ENCODE measurements at regions not wholly inside any gene's neighbourhood (a gene's known extent, or its start where the extent isn't known, plus 50 kb on each side); places are given as distances from the start of the nearest gene placed in this dataset.

DNA sequence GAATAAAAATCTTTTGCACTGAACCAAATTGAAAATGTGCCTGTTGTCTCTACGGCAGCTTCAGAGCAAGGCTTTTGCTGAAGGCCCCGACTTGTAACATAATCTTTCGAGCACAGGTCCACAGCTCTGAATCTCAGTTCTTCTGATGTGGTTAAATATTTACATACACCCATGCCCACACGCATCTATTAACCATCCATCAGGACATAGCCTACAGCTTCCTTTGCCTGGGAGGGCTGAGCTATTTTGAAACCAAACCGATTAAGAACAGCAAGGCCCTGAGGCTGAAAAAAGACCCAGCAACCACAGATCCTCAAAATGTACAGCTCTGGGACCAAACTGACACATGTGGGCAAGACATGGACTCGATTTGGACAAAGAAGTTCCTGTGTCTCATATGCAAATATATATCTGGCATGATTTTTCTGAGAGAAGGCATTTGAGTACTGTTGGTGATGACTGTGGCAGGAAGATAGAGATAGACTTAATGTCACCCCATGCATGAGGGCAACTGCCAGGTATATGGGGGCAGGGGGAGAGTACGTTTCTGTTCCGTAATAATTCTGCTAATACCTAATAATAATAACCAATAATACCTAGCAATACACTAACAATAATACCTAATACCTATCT, 322.7 kb upstream of the PLET1 start:
- TF ChIP-seq, protein P1, sequence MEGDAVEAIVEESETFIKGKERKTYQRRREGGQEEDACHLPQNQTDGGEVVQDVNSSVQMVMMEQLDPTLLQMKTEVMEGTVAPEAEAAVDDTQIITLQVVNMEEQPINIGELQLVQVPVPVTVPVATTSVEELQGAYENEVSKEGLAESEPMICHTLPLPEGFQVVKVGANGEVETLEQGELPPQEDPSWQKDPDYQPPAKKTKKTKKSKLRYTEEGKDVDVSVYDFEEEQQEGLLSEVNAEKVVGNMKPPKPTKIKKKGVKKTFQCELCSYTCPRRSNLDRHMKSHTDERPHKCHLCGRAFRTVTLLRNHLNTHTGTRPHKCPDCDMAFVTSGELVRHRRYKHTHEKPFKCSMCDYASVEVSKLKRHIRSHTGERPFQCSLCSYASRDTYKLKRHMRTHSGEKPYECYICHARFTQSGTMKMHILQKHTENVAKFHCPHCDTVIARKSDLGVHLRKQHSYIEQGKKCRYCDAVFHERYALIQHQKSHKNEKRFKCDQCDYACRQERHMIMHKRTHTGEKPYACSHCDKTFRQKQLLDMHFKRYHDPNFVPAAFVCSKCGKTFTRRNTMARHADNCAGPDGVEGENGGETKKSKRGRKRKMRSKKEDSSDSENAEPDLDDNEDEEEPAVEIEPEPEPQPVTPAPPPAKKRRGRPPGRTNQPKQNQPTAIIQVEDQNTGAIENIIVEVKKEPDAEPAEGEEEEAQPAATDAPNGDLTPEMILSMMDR (IDR thresholded peaks at IDR 0.05; ENCODE audit: low read length, missing control alignments), result no peak
- DNase-seq (ENCODE audit: low read depth), result no peak
- H3K4me3 ChIP-seq (replicated peaks; ENCODE audit: low read depth, low read length), result no peak overlapping the region

- DNase-seq (ENCODE audit: low read depth), result no peak
- H3K4me3 ChIP-seq (replicated peaks; ENCODE audit: low read depth, low read length), result no peak overlapping the region
- TF ChIP-seq, protein P1 (IDR thresholded peaks at IDR 0.05; ENCODE audit: low read length, missing control alignments), result no peak
Measured at GRCh38 chr11:112584672-112585071, 324.0 kb upstream of the PLET1 start.

DNA sequence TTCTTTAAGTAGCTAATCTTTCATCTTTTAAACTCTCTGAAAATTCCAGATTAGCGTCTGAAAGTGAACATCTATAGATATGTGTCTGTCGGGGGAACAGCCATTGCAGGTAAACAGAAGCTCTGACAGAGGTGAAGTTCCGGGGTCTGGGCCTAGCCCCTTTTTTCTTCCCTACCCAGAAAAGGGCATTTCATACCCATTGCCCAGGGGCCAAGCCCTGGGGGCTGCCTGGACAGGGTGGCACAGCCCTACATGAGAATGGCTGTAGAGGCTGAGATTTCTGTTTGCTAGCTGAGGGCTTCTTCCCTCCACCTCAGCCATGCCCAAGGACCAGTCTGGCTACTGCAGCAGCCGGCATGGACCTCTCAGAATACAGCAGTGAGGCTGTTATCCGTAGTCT, 327.0 kb upstream of the PLET1 start:
- no peak overlapping the region for H3K4me3 ChIP-seq (replicated peaks; ENCODE audit: low read depth, low read length)
- no peak for DNase-seq (ENCODE audit: low read depth)
- TF ChIP-seq, protein P1 (IDR thresholded peaks at IDR 0.05; ENCODE audit: low read length, missing control alignments), result no peak

- TF ChIP-seq, protein P1 (IDR thresholded peaks at IDR 0.05; ENCODE audit: low read length, missing control alignments), result peak; percentile 77
- H3K4me3 ChIP-seq (replicated peaks; ENCODE audit: low read depth, low read length), result no peak overlapping the region
- DNase-seq (ENCODE audit: low read depth), result peak; percentile 92
Measured at GRCh38 chr11:112588252-112588694, 327.6 kb upstream of the PLET1 start.

- H3K4me3 ChIP-seq (replicated peaks; ENCODE audit: low read depth, low read length), result no peak overlapping the region
- TF ChIP-seq, protein P1 (IDR thresholded peaks at IDR 0.05; ENCODE audit: low read length, missing control alignments), result no peak
- DNase-seq (ENCODE audit: low read depth), result no peak
Measured at GRCh38 chr11:112589155-112589554, 328.5 kb upstream of the PLET1 start.

GRCh38 chr11:112590764-112591163, 330.1 kb upstream of the PLET1 start:
- TF ChIP-seq, protein P1 (IDR thresholded peaks at IDR 0.05; ENCODE audit: low read length, missing control alignments), result no peak
- H3K4me3 ChIP-seq (replicated peaks; ENCODE audit: low read depth, low read length), result no peak overlapping the region
- peak; percentile 50 for DNase-seq (ENCODE audit: low read depth)

GRCh38 chr11:112593440-112593839, 332.8 kb upstream of the PLET1 start:
- H3K4me3 ChIP-seq (replicated peaks; ENCODE audit: low read depth, low read length), result no peak overlapping the region
- TF ChIP-seq, protein P1 (IDR thresholded peaks at IDR 0.05; ENCODE audit: low read length, missing control alignments), result no peak
- DNase-seq (ENCODE audit: low read depth), result no peak
